Adrenal gland (tissue), 9 donors: ENCODE measurements at regions not wholly inside any gene's neighbourhood (a gene's known extent, or its start where the extent isn't known, plus 50 kb on each side); places are given as distances from the start of the nearest gene placed in this dataset.

Source experiments
- DNase-seq, 7 donors: peaks; one replicate each; pipeline ENCODE4 v3.0.0-alpha.2; 2019 to 2020
- H3K27ac ChIP-seq, 5 donors: fragments of 200-600 bp; sonication (generic) in 4 of 5; 1 replicate in 3 of 5; 2 replicates in 2 of 5; pipeline versions ENCODE4 v1.5.1 to v1.8.0; 2016 to 2020; ENCODE audit warnings: mild to moderate bottlenecking in 1 of 5
- H3K27me3 ChIP-seq: fragments of 200-600 bp; 2 replicates; pipeline ENCODE4 v1.8.0; 2021
- H3K36me3 ChIP-seq, 2 donors: fragments of 200-600 bp; replicated peaks in 1 of 2; 1 replicate in 1 of 2; 2 replicates in 1 of 2; pipeline versions ENCODE4 v1.5.1 to v1.8.0; 2018 to 2022
- H3K4me1 ChIP-seq, 2 donors: fragments of 200-600 bp; replicated peaks in 1 of 2; 1 replicate in 1 of 2; 2 replicates in 1 of 2; pipeline versions ENCODE4 v1.5.1 to v1.8.0; 2018 to 2021
- H3K4me3 ChIP-seq, 4 donors: fragments of 200-600 bp; sonication (generic) in 3 of 4; one replicate each; pipeline ENCODE4 v1.5.1; 2016 to 2018
- H3K9me3 ChIP-seq, 3 donors: fragments of 200-600 bp; sonication (generic) in 1 of 3; replicated peaks in 1 of 3; 1 replicate in 2 of 3; 2 replicates in 1 of 3; pipeline versions ENCODE4 v1.5.1 to v1.8.0; 2016 to 2021
- POLR2A ChIP-seq, 2 donors: fragments of 450-650 bp; IDR thresholded peaks; one replicate each; pipeline ENCODE4 v1.6.1; 2017; ENCODE audit warnings: antibody characterized with exemption in 2 of 2, mild to moderate bottlenecking in 2 of 2, moderate library complexity in 1 of 2
- WGBS, 4 donors: extraction: QIAGEN DNeasy Blood & Tissue Kit in 2 of 4; methylation state at CpG; one replicate each; pipeline versions ENCODE4 v1.1.5 to v1.1.7; 2013 to 2017; 5-methylcytosine and 5-hydroxymethylcytosine counted together
- intact Hi-C, 2 donors: fragments of 100-400 bp; cut with DNase I; formaldehyde crosslinking; loops; one replicate each; pipeline versions ENCODE4 v1.14.1 to v1.15.0; 2022 to 2023
- TF ChIP-seq, protein P1 (sequence below), 6 experiments: fragments of 450-650 bp in 4 of 6; fragments of 200-600 bp in 2 of 6; sonication (generic) in 1 of 6; IDR thresholded peaks; 1 replicate in 5 of 6; 2 replicates in 1 of 6; pipeline versions ENCODE4 v1.5.1 to v1.8.0; 2016 to 2021; ENCODE audit warnings: antibody characterized with exemption in 6 of 6, mild to moderate bottlenecking in 2 of 6, moderate library complexity in 1 of 6
- donor health status: healthy with polysubstance abuse.
- donor health status: Bipolar disorder and iron deficiency.
- donor health status: DM: yes; HTN: yes; CAD: no.
- donor health status: DM: no; HTN: no; CAD: no.
- donor health status: DM: no; HTN: no; CAD: no.

DNA sequence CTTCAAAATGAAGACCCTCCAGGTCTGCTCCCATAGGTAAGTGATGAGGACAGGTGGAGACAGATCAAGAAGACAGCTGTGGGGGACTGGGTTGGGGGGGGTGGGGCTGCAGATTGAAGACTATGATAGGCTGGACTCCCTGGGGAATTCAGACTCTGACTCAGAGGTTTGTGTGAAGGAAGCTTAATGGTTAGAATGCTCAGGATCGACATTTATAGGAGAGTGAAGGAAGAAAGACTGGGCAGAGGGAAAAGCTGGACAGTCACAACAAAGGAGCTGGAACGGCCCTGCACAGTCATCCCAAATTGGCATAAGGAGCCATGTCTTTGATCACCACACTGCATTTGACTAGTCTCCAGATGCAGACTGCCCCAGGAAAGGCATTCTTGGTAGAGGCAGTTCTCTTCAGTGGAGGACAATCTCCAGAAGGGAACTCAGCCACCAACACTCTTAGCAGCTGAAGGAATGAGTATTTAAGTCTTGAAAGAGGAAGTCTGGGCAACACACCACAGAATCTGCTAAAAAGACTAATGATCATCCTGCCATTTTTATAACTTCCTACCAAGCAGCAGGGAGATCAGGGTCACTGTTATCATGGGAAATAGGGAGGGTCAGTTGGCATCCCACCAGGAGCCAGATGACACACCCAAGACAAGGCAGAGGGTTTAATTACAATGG lies 120.0 kb upstream of the ZC3H11B start:
- Histone ChIP-seq H3K4me1 (no peaks in the 10 kb centered on the region), H3K36me3 (no peaks in the 10 kb centered on the region), H3K4me3 (no peak overlapping the region), H3K27me3 (no peaks in the 10 kb centered on the region), H3K27ac (no peak overlapping the region), H3K9me3 (no peaks in the 10 kb centered on the region)
- TF ChIP-seq, protein P1, sequence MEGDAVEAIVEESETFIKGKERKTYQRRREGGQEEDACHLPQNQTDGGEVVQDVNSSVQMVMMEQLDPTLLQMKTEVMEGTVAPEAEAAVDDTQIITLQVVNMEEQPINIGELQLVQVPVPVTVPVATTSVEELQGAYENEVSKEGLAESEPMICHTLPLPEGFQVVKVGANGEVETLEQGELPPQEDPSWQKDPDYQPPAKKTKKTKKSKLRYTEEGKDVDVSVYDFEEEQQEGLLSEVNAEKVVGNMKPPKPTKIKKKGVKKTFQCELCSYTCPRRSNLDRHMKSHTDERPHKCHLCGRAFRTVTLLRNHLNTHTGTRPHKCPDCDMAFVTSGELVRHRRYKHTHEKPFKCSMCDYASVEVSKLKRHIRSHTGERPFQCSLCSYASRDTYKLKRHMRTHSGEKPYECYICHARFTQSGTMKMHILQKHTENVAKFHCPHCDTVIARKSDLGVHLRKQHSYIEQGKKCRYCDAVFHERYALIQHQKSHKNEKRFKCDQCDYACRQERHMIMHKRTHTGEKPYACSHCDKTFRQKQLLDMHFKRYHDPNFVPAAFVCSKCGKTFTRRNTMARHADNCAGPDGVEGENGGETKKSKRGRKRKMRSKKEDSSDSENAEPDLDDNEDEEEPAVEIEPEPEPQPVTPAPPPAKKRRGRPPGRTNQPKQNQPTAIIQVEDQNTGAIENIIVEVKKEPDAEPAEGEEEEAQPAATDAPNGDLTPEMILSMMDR (IDR thresholded peaks at IDR 0.05), result no peak
- no peak for TF ChIP-seq POLR2A (IDR thresholded peaks at IDR 0.05)
- no peak for DNase-seq
- WGBS, 4 donors, result 81 to 93% (median 87%) methylated on average over 2 of the region's 2 CpGs
- intact Hi-C loops, result no loop called here

DNA sequence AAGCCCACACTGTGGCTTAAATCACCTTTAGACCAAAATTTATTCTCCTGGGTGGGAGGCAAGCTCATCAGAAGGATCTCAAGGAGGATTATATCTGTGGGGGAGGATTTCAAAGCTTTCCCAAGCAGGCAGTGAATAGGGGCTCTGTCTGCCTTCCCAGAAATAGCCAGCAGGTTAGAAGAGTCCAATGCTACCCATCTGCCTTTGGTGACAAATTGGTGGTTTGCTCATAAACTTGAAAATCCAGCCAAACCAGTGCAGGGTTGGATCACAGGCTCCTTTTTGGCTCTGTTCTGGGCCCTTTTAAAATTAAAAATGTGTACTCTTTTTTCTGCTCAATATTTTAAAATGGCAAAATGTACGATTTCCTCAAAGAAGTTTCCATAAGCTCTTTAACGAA lies 118.9 kb upstream of the ZC3H11B start:
- Histone ChIP-seq H3K27ac (no peak overlapping the region), H3K9me3 (peaks cover 0 to 5% (median 2%) of the 10 kb centered on the region in 3 donors), H3K4me1 (no peaks in the 10 kb centered on the region), H3K36me3 (no peaks in the 10 kb centered on the region), H3K4me3 (no peak overlapping the region), H3K27me3 (no peaks in the 10 kb centered on the region)
- TF ChIP-seq, protein P1 (IDR thresholded peaks at IDR 0.05), result no peak
- no peak for TF ChIP-seq POLR2A (IDR thresholded peaks at IDR 0.05)
- WGBS, 4 donors, result 82 to 93% (median 85%) methylated on average over 2 of the region's 2 CpGs
- DNase-seq, result no peak
- intact Hi-C loops, result no loop called here

DNA sequence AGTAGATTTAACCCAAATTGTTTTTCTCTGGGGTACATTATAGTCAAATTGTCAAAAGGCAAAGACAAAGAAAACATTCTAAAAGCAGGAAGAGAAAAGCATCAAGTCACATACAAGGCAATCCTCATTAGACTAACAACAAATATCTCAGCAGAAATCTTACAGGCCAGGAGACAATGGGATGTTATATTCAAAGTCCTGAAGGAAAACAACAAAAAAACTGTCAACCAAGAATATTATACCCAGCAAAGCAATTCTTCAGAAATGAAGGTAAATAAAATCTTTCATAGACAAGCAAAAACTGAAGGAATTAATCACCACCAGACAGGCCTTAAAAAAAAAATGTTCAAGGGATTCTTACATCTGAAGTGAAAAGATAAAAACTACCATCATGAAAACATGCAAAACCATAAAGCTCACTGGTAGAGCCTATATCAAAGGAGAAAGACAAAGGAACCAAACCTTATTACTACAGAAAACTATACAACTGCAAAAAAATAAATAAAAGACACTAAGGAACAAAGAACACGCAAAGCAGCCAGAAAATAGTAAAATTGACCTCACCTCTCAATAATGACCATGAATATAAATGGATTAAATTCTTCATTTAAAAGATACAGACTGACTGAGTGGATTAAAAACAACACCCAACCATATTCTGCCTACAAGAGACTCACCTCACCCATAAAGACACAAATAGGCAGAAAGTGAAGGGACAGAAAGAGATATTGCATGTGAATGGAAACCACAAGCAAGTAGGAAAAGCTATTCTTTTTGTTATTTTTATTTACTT lies 113.8 kb upstream of the ZC3H11B start:
- H3K27ac ChIP-seq, result no peak overlapping the region
- 87 to 95% (median 93%) methylated on average over 1 of the region's 1 CpG for WGBS, 4 donors

DNA sequence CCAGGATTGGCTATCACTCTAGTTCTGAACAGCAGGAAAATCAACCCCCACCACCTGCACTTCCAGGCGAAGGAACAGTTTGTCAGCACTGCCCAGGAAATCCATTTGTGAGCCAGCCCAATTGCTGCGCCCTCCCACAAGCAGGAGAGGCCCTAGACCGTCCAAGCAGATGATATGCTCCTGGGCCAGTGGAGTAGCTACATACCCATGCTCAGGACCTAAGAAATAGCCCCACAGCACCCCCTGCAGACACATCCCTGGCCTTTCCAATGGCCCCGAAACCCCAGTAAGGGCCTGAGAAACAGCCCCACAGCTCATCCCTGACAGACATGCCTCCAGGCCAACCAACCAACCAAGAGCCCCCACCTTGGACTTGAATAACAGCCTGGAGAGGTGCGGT lies 111.5 kb upstream of the ZC3H11B start:
- Histone ChIP-seq H3K27me3 (no peaks in the 10 kb centered on the region), H3K4me1 (no peaks in the 10 kb centered on the region), H3K27ac (no peak overlapping the region), H3K36me3 (no peaks in the 10 kb centered on the region), H3K9me3 (peaks cover 0 to 10% (median 5%) of the 10 kb centered on the region in 3 donors), H3K4me3 (no peak overlapping the region)
- intact Hi-C loops, result no loop called here
- no peak for DNase-seq
- 76 to 90% (median 78%) methylated on average over 4 to 5 of the region's 5 CpGs for WGBS, 4 donors
- TF ChIP-seq POLR2A (IDR thresholded peaks at IDR 0.05), result no peak
- TF ChIP-seq, protein P1 (IDR thresholded peaks at IDR 0.05), result no peak

More for the DNA sequence above, 113.8 kb upstream of the ZC3H11B start:
- Histone ChIP-seq H3K27me3 (no peaks in the 10 kb centered on the region), H3K4me3 (no peak overlapping the region), H3K4me1 (no peaks in the 10 kb centered on the region), H3K9me3 (peaks cover 0 to 10% (median 5%) of the 10 kb centered on the region in 3 donors), H3K36me3 (no peaks in the 10 kb centered on the region)
- TF ChIP-seq POLR2A (IDR thresholded peaks at IDR 0.05), result no peak
- TF ChIP-seq, protein P1 (IDR thresholded peaks at IDR 0.05), result no peak
- DNase-seq, result no peak
- intact Hi-C loops, result no loop called here
